Adrenal gland (tissue), 5 donors: ENCODE measurements at regions not wholly inside any gene's neighbourhood (a gene's known extent, or its start where the extent isn't known, plus 50 kb on each side); places are given as distances from the start of the nearest gene placed in this dataset.

Source experiments
- CTCF ChIP-seq, 6 experiments: fragments of 450-650 bp in 4 of 6; fragments of 200-600 bp in 2 of 6; sonication (generic) in 1 of 6; IDR thresholded peaks; 1 replicate in 5 of 6; 2 replicates in 1 of 6; pipeline versions ENCODE4 v1.5.1 to v1.8.0; 2016 to 2021; ENCODE audit warnings: antibody characterized with exemption in 6 of 6, mild to moderate bottlenecking in 2 of 6, moderate library complexity in 1 of 6
- POLR2A ChIP-seq, 2 donors: fragments of 450-650 bp; IDR thresholded peaks; one replicate each; pipeline ENCODE4 v1.6.1; 2017; ENCODE audit warnings: antibody characterized with exemption in 2 of 2, mild to moderate bottlenecking in 2 of 2, moderate library complexity in 1 of 2
- donor health status: DM: no; HTN: no; CAD: no.

GRCh38 chr3:182292591-182292990 is 500.7 kb upstream of the ATP11B start:
- no peak for TF ChIP-seq CTCF (IDR thresholded peaks at IDR 0.05)
- TF ChIP-seq POLR2A (IDR thresholded peaks at IDR 0.05): no peak
